ENCODE measurements at regions not wholly inside any gene's neighbourhood (a gene's known extent, or its start where the extent isn't known, plus 50 kb on each side); places are given as distances from the start of the nearest gene placed in this dataset.

GRCh38 chr10:117601716-117602115 is 59.2 kb downstream of the EMX2 start:
- no peak for DNase-seq (ENCODE audit: extremely low read depth, low read depth)
- no peak for TF ChIP-seq CTCF (IDR thresholded peaks at IDR 0.05; ENCODE audit: low read depth, low read length)

GRCh38 chr10:117603081-117603480 is 60.5 kb downstream of the EMX2 start:
- no peak for TF ChIP-seq CTCF (IDR thresholded peaks at IDR 0.05; ENCODE audit: low read depth, low read length)
- DNase-seq (ENCODE audit: extremely low read depth, low read depth), result no peak

GRCh38 chr10:117603726-117604125 is 61.2 kb downstream of the EMX2 start:
- DNase-seq (ENCODE audit: extremely low read depth, low read depth), result no peak
- TF ChIP-seq CTCF (IDR thresholded peaks at IDR 0.05; ENCODE audit: low read depth, low read length), result no peak

- TF ChIP-seq CTCF (IDR thresholded peaks at IDR 0.05; ENCODE audit: low read depth, low read length), result no peak
- peak; percentile 22 for DNase-seq (ENCODE audit: extremely low read depth, low read depth)
These were observed 66.7 kb downstream of the EMX2 start for GRCh38 chr10:117609095-117609795.

GRCh38 chr10:117609796-117610170 is 67.2 kb downstream of the EMX2 start:
- no peak for DNase-seq (ENCODE audit: extremely low read depth, low read depth)
- no peak for TF ChIP-seq CTCF (IDR thresholded peaks at IDR 0.05; ENCODE audit: low read depth, low read length)

- no peak for DNase-seq (ENCODE audit: extremely low read depth, low read depth)
- no peak for TF ChIP-seq CTCF (IDR thresholded peaks at IDR 0.05; ENCODE audit: low read depth, low read length)
These were observed 67.8 kb downstream of the EMX2 start for GRCh38 chr10:117610321-117610720.

- no peak for DNase-seq (ENCODE audit: extremely low read depth, low read depth)
- TF ChIP-seq CTCF (IDR thresholded peaks at IDR 0.05; ENCODE audit: low read depth, low read length), result no peak
These were observed 69.6 kb downstream of the EMX2 start for GRCh38 chr10:117612113-117612512.
